GM19193 (cell line): ENCODE measurements at regions not wholly inside any gene's neighbourhood (a gene's known extent, or its start where the extent isn't known, plus 50 kb on each side); places are given as distances from the start of the nearest gene placed in this dataset.

Source experiments
- POLR2A ChIP-seq: IDR thresholded peaks from 4 replicates; pipeline ENCODE4 v1.6.1; 2011; ENCODE audit not compliant: insufficient read depth, insufficient read length; ENCODE audit errors: extremely low read depth

- TF ChIP-seq POLR2A = no peak
These were observed 71.8 kb upstream of the PKN2 start for GRCh38 chr1:88612292-88612691.

DNA sequence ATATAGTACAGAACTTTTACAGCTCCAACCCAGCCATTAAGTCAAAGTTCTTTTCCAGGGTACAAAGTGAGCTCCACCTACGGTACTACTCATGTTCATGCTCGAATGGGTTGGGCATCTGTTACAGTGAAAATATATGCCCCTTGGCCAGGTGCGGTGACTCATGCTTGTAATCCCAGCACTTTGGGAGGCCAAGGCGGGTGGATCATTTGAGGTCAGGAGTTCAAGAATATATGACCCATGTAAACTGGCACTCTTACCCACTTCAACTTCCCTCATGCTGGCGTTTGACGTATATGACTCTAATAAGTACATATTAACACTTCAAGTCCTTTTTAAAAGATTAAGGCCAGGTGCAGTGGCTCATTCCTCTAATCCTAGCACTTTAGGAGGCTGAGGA is 71.3 kb upstream of the PKN2 start:
- TF ChIP-seq POLR2A = no peak

DNA sequence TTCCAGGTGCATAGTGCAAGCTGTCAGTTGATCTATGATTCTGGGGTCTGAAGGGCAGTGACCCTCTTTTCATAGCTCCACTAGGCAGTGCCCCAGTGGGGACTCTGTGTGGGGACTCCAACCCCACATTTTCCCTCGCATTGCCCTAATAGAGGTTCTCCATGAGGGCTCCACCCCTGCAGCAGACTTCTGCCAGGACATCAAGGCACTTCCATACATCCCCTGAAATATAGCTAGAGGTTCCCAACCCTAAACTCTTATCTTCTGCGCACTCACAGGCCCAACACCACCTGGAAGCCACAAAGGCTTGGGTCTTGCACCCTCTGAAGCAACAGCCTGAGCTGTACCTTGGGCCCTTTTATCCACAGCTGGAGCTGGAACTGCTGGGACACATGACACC is 65.7 kb upstream of the PKN2 start:
- TF ChIP-seq POLR2A = no peak
